BLaER1 treated with 17β-estradiol and CSF1 and Interleukin-3, amounts not matched to agents 10 nM and 100 nM (cell line): ENCODE measurements at regions not wholly inside any gene's neighbourhood (a gene's known extent, or its start where the extent isn't known, plus 50 kb on each side); places are given as distances from the start of the nearest gene placed in this dataset.

Source experiments
- H3K27ac ChIP-seq, 11 experiments: shearing (Covaris generic); formaldehyde crosslinking; 2 replicates each; pipeline ENCODE4 v1.8.1; 2022
- H3K27me3 ChIP-seq, 11 experiments: shearing (Covaris generic); formaldehyde crosslinking; 2 replicates each; pipeline ENCODE4 v1.8.1; 2022
- H3K36me3 ChIP-seq, 11 experiments: shearing (Covaris generic); formaldehyde crosslinking; 2 replicates each; pipeline ENCODE4 v1.8.1; 2022
- H3K4me1 ChIP-seq, 10 experiments: shearing (Covaris generic); formaldehyde crosslinking; 2 replicates each; pipeline ENCODE4 v1.8.1; 2022
- H3K4me2 ChIP-seq, 11 experiments: shearing (Covaris generic); formaldehyde crosslinking; 2 replicates each; pipeline ENCODE4 v1.8.1; 2022
- H3K4me3 ChIP-seq, 10 experiments: shearing (Covaris generic); formaldehyde crosslinking; 2 replicates each; pipeline ENCODE4 v1.8.1; 2022
- H3K9ac ChIP-seq, 11 experiments: shearing (Covaris generic); formaldehyde crosslinking; 2 replicates each; pipeline ENCODE4 v1.8.1; 2022
- H3K9me3 ChIP-seq, 11 experiments: shearing (Covaris generic); formaldehyde crosslinking; replicated peaks in 1 of 11; 2 replicates each; pipeline ENCODE4 v1.8.1; 2022
- H4K20me1 ChIP-seq, 11 experiments: shearing (Covaris generic); formaldehyde crosslinking; 2 replicates each; pipeline ENCODE4 v1.8.1; 2022
- Cebpa-rat ChIP-seq, 11 experiments: shearing (Covaris generic); IDR thresholded peaks; 2 replicates each; pipeline ENCODE4 v1.8.1; 2022

GRCh38 chr4:119873794-119874325, 192.8 kb downstream of the MAD2L1 start:
- H3K9ac ChIP-seq = no peak overlapping the region
- H3K36me3 ChIP-seq = no peaks in the 10 kb centered on the region
- no peak overlapping the region for H3K27ac ChIP-seq
- H3K27me3 ChIP-seq = no peaks in the 10 kb centered on the region
- H4K20me1 ChIP-seq = no peaks in the 10 kb centered on the region
- H3K9me3 ChIP-seq = no peaks in the 10 kb centered on the region
- TF ChIP-seq Cebpa-rat (IDR thresholded peaks at IDR 0.05) = no peak
- H3K4me2 ChIP-seq = no peak overlapping the region
- no peak overlapping the region for H3K4me3 ChIP-seq
- H3K4me1 ChIP-seq = no peaks in the 10 kb centered on the region

GRCh38 chr4:119873132-119873531, 193.5 kb downstream of the MAD2L1 start:
- Histone ChIP-seq H3K27me3 (no peaks in the 10 kb centered on the region), H4K20me1 (no peaks in the 10 kb centered on the region), H3K4me1 (no peaks in the 10 kb centered on the region), H3K27ac (no peak overlapping the region), H3K9me3 (no peaks in the 10 kb centered on the region), H3K36me3 (no peaks in the 10 kb centered on the region), H3K4me2 (no peak overlapping the region), H3K9ac (no peak overlapping the region), H3K4me3 (no peak overlapping the region)
- TF ChIP-seq Cebpa-rat (IDR thresholded peaks at IDR 0.05) = no peak

- Histone ChIP-seq H3K36me3 (no peaks in the 10 kb centered on the region), H3K27ac (no peak overlapping the region), H3K9ac (no peak overlapping the region), H3K27me3 (no peaks in the 10 kb centered on the region), H3K4me1 (no peaks in the 10 kb centered on the region), H3K9me3 (no peaks in the 10 kb centered on the region), H3K4me2 (no peak overlapping the region), H4K20me1 (no peaks in the 10 kb centered on the region), H3K4me3 (no peak overlapping the region)
- TF ChIP-seq Cebpa-rat (IDR thresholded peaks at IDR 0.05) = peak in 4 of 11 experiments; percentile 23 to 44 (median 34); a peak in 2 of 22 replicates
Measured at GRCh38 chr4:119872371-119873016, 194.2 kb downstream of the MAD2L1 start.

- H3K9me3 ChIP-seq = no peaks in the 10 kb centered on the region
- H3K4me3 ChIP-seq = no peak overlapping the region
- H3K36me3 ChIP-seq = no peaks in the 10 kb centered on the region
- TF ChIP-seq Cebpa-rat (IDR thresholded peaks at IDR 0.05) = no peak
- H3K27me3 ChIP-seq = no peaks in the 10 kb centered on the region
- no peak overlapping the region for H3K9ac ChIP-seq
- no peak overlapping the region for H3K4me2 ChIP-seq
- H3K27ac ChIP-seq = no peak overlapping the region
- no peaks in the 10 kb centered on the region for H3K4me1 ChIP-seq
- H4K20me1 ChIP-seq = no peaks in the 10 kb centered on the region
Measured at GRCh38 chr4:119870856-119871255, 195.8 kb downstream of the MAD2L1 start.

GRCh38 chr4:119865789-119866188, 200.9 kb downstream of the MAD2L1 start:
- no peak overlapping the region for H3K9ac ChIP-seq
- no peaks in the 10 kb centered on the region for H4K20me1 ChIP-seq
- TF ChIP-seq Cebpa-rat (IDR thresholded peaks at IDR 0.05) = no peak
- no peaks in the 10 kb centered on the region for H3K4me1 ChIP-seq
- no peak overlapping the region for H3K4me3 ChIP-seq
- H3K27me3 ChIP-seq = no peaks in the 10 kb centered on the region
- H3K9me3 ChIP-seq = no peaks in the 10 kb centered on the region
- no peak overlapping the region for H3K4me2 ChIP-seq
- no peaks in the 10 kb centered on the region for H3K36me3 ChIP-seq
- no peak overlapping the region for H3K27ac ChIP-seq

- Histone ChIP-seq H3K9ac (no peak overlapping the region), H3K4me1 (no peaks in the 10 kb centered on the region), H3K27ac (no peak overlapping the region), H4K20me1 (no peaks in the 10 kb centered on the region), H3K36me3 (no peaks in the 10 kb centered on the region), H3K4me3 (no peak overlapping the region), H3K4me2 (no peak overlapping the region), H3K9me3 (no peaks in the 10 kb centered on the region), H3K27me3 (no peaks in the 10 kb centered on the region)
- no peak for TF ChIP-seq Cebpa-rat (IDR thresholded peaks at IDR 0.05)
Measured at GRCh38 chr4:119865389-119865788, 201.3 kb downstream of the MAD2L1 start.

- Histone ChIP-seq H3K4me3 (no peak overlapping the region), H4K20me1 (no peaks in the 10 kb centered on the region), H3K9ac (no peak overlapping the region), H3K36me3 (no peaks in the 10 kb centered on the region), H3K27me3 (no peaks in the 10 kb centered on the region), H3K4me2 (no peak overlapping the region), H3K27ac (no peak overlapping the region), H3K4me1 (peaks cover 0 to 8% (median 0%) of the 10 kb centered on the region in 10 experiments; a peak in 3 of 20 replicates), H3K9me3 (peaks cover 0 to 7% (median 0%) of the 10 kb centered on the region in 11 experiments; a peak in 3 of 22 replicates)
- no peak for TF ChIP-seq Cebpa-rat (IDR thresholded peaks at IDR 0.05)
Measured at GRCh38 chr4:119861731-119862130, 204.9 kb downstream of the MAD2L1 start.

- no peak for TF ChIP-seq Cebpa-rat (IDR thresholded peaks at IDR 0.05)
Measured at GRCh38 chr4:119858176-119858575, 208.5 kb downstream of the MAD2L1 start.

GRCh38 chr4:119854364-119854763, 212.3 kb downstream of the MAD2L1 start:
- Histone ChIP-seq H3K27me3 (no peaks in the 10 kb centered on the region), H3K4me3 (no peak overlapping the region), H3K4me1 (peaks cover 0 to 8% (median 0%) of the 10 kb centered on the region in 10 experiments; a peak in 3 of 20 replicates), H4K20me1 (no peaks in the 10 kb centered on the region), H3K9me3 (peaks cover 0 to 7% (median 0%) of the 10 kb centered on the region in 11 experiments; a peak in 3 of 22 replicates), H3K27ac (no peak overlapping the region), H3K9ac (no peak overlapping the region), H3K4me2 (no peak overlapping the region), H3K36me3 (no peaks in the 10 kb centered on the region)
- TF ChIP-seq Cebpa-rat (IDR thresholded peaks at IDR 0.05) = no peak

More at GRCh38 chr4:119858176-119858575, 208.5 kb downstream of the MAD2L1 start:
- Histone ChIP-seq H3K4me2 (0 out of 22 replicates have a peak overlapping the region, but pooled peaks of 1 of the 11 experiments have one; percentile 11), H3K9ac (no peak overlapping the region), H3K4me3 (no peak overlapping the region), H3K27ac (peak overlapping the region in 1 of 11 experiments; percentile 7; a peak in 1 of 22 replicates), H3K27me3 (no peaks in the 10 kb centered on the region), H3K4me1 (peaks cover 0 to 8% (median 0%) of the 10 kb centered on the region in 10 experiments; a peak in 3 of 20 replicates), H3K36me3 (no peaks in the 10 kb centered on the region), H3K9me3 (peaks cover 0 to 7% (median 0%) of the 10 kb centered on the region in 11 experiments; a peak in 3 of 22 replicates), H4K20me1 (no peaks in the 10 kb centered on the region)

GRCh38 chr4:119851649-119852048, 215.0 kb downstream of the MAD2L1 start:
- Histone ChIP-seq H3K4me3 (no peak overlapping the region), H3K27ac (no peak overlapping the region), H3K27me3 (no peaks in the 10 kb centered on the region), H3K9me3 (peaks cover 0 to 9% (median 6%) of the 10 kb centered on the region in 11 experiments; a peak in 11 of 22 replicates), H3K9ac (no peak overlapping the region), H4K20me1 (no peaks in the 10 kb centered on the region), H3K4me2 (no peak overlapping the region), H3K36me3 (no peaks in the 10 kb centered on the region), H3K4me1 (no peaks in the 10 kb centered on the region)
- no peak for TF ChIP-seq Cebpa-rat (IDR thresholded peaks at IDR 0.05)
